ENCODE measurements at regions not wholly inside any gene's neighbourhood (a gene's known extent, or its start where the extent isn't known, plus 50 kb on each side); places are given as distances from the start of the nearest gene placed in this dataset.
"Not testable (repeated sequence)": the region's sequence is repeated elsewhere in the genome, so short reads cannot be mapped to it uniquely, and the experiment has no call there.

GRCh38 chr10:35781643-35782035 lies 139.5 kb upstream of the FZD8 start:
- Histone ChIP-seq H2AFZ (ENCODE audit: low read length) (no peak overlapping the region), H3K4me3 (ENCODE audit: low read length in 2 of 2) (no peak overlapping the region), H3K18ac (ENCODE audit: low read length) (no peak overlapping the region), H3K23ac (ENCODE audit: low read depth, low read length, poor library complexity) (no peak overlapping the region), H3K27ac (replicated peaks; ENCODE audit: low read length) (no peak overlapping the region), H3K4ac (ENCODE audit: low read length) (no peak overlapping the region), H3K4me1 (ENCODE audit: control insufficient read depth in 2 of 2, insufficient read depth in 1 of 2, low read depth in 1 of 2, low read length in 2 of 2) (peaks cover 0 to 8% of the 10 kb centered on the region in 2 donors), H3K27me3 (ENCODE audit: control insufficient read depth in 3 of 3, insufficient read depth in 3 of 3, low read depth in 1 of 3, low read length in 3 of 3) (no peaks in the 10 kb centered on the region), H3K14ac (ENCODE audit: low read length) (no peak overlapping the region), H2BK5ac (ENCODE audit: low read length) (no peak overlapping the region), H4K8ac (ENCODE audit: low read depth, low read length) (no peak overlapping the region), H4K91ac (ENCODE audit: low read depth, low read length, poor library complexity) (no peak overlapping the region), H2BK120ac (ENCODE audit: low read depth, low read length) (no peak overlapping the region), H3K79me1 (ENCODE audit: low read depth, low read length) (no peaks in the 10 kb centered on the region), H3K9ac (ENCODE audit: low read depth, low read length, poor library complexity) (no peak overlapping the region), H2BK12ac (ENCODE audit: low read length) (no peak overlapping the region), H2BK15ac (ENCODE audit: low read length) (no peak overlapping the region), H2AK5ac (ENCODE audit: low read depth, low read length) (no peak overlapping the region), H3K9me3 (replicated peaks in 1 of 2; ENCODE audit: control insufficient read depth in 2 of 2, insufficient read depth in 1 of 2, low read depth in 1 of 2, low read length in 2 of 2) (peaks cover 0 to 2% of the 10 kb centered on the region in 2 donors), H3K36me3 (replicated peaks in 1 of 2; ENCODE audit: control insufficient read depth in 2 of 2, insufficient read depth in 2 of 2, low read length in 2 of 2) (no peaks in the 10 kb centered on the region), H3K4me2 (ENCODE audit: insufficient read depth, low read length, poor library complexity, severe bottlenecking) (no peak overlapping the region)
- WGBS, 2 donors (ENCODE audit: extremely low coverage in 2 of 2, insufficient read length in 2 of 2, insufficient replicate concordance in 1 of 2), result no CpG with 5 or more reads among the region's 5 CpGs
- DNase-seq (ENCODE audit: low spot score), result no peak

- Histone ChIP-seq H3K79me1 (ENCODE audit: low read depth, low read length) (no peaks in the 10 kb centered on the region), H3K27ac (replicated peaks; ENCODE audit: low read length) (no peak overlapping the region), H3K36me3 (replicated peaks in 1 of 2; ENCODE audit: control insufficient read depth in 2 of 2, insufficient read depth in 2 of 2, low read length in 2 of 2) (no peaks in the 10 kb centered on the region), H3K4me2 (ENCODE audit: insufficient read depth, low read length, poor library complexity, severe bottlenecking) (no peak overlapping the region), H2AK5ac (ENCODE audit: low read depth, low read length) (no peak overlapping the region), H2BK5ac (ENCODE audit: low read length) (no peak overlapping the region), H2BK12ac (ENCODE audit: low read length) (no peak overlapping the region), H3K4me1 (ENCODE audit: control insufficient read depth in 2 of 2, insufficient read depth in 1 of 2, low read depth in 1 of 2, low read length in 2 of 2) (peaks cover 0 to 8% of the 10 kb centered on the region in 2 donors), H3K14ac (ENCODE audit: low read length) (no peak overlapping the region), H2AFZ (ENCODE audit: low read length) (no peak overlapping the region), H4K8ac (ENCODE audit: low read depth, low read length) (no peak overlapping the region), H3K27me3 (ENCODE audit: control insufficient read depth in 3 of 3, insufficient read depth in 3 of 3, low read depth in 1 of 3, low read length in 3 of 3) (no peaks in the 10 kb centered on the region), H2BK15ac (ENCODE audit: low read length) (no peak overlapping the region), H3K18ac (ENCODE audit: low read length) (no peak overlapping the region), H3K23ac (ENCODE audit: low read depth, low read length, poor library complexity) (no peak overlapping the region), H4K91ac (ENCODE audit: low read depth, low read length, poor library complexity) (no peak overlapping the region), H3K9me3 (replicated peaks in 1 of 2; ENCODE audit: control insufficient read depth in 2 of 2, insufficient read depth in 1 of 2, low read depth in 1 of 2, low read length in 2 of 2) (peaks cover 0 to 2% of the 10 kb centered on the region in 2 donors), H2BK120ac (ENCODE audit: low read depth, low read length) (no peak overlapping the region), H3K9ac (ENCODE audit: low read depth, low read length, poor library complexity) (no peak overlapping the region), H3K4me3 (ENCODE audit: low read length in 2 of 2) (no peak overlapping the region), H3K4ac (ENCODE audit: low read length) (no peak overlapping the region)
- DNase-seq (ENCODE audit: low spot score), result no peak
- WGBS, 2 donors (ENCODE audit: extremely low coverage in 2 of 2, insufficient read length in 2 of 2, insufficient replicate concordance in 1 of 2), result no CpG with 5 or more reads among the region's 2 CpGs
Observed at GRCh38 chr10:35780970-35781642, 139.0 kb upstream of the FZD8 start.

- Histone ChIP-seq H3K27me3 (ENCODE audit: control insufficient read depth in 3 of 3, insufficient read depth in 3 of 3, low read depth in 1 of 3, low read length in 3 of 3) (no peaks in the 10 kb centered on the region), H3K4me3 (ENCODE audit: low read length in 2 of 2) (no peak overlapping the region), H2BK5ac (ENCODE audit: low read length) (no peak overlapping the region), H3K9ac (ENCODE audit: low read depth, low read length, poor library complexity) (no peak overlapping the region), H3K4ac (ENCODE audit: low read length) (no peak overlapping the region), H3K79me1 (ENCODE audit: low read depth, low read length) (no peaks in the 10 kb centered on the region), H2AK5ac (ENCODE audit: low read depth, low read length) (no peak overlapping the region), H3K23ac (ENCODE audit: low read depth, low read length, poor library complexity) (no peak overlapping the region), H3K14ac (ENCODE audit: low read length) (no peak overlapping the region), H2BK15ac (ENCODE audit: low read length) (no peak overlapping the region), H3K4me2 (ENCODE audit: insufficient read depth, low read length, poor library complexity, severe bottlenecking) (no peak overlapping the region), H2AFZ (ENCODE audit: low read length) (no peak overlapping the region), H3K18ac (ENCODE audit: low read length) (no peak overlapping the region), H3K4me1 (ENCODE audit: control insufficient read depth in 2 of 2, insufficient read depth in 1 of 2, low read depth in 1 of 2, low read length in 2 of 2) (no peaks in the 10 kb centered on the region), H3K27ac (replicated peaks; ENCODE audit: low read length) (no peak overlapping the region), H3K9me3 (replicated peaks in 1 of 2; ENCODE audit: control insufficient read depth in 2 of 2, insufficient read depth in 1 of 2, low read depth in 1 of 2, low read length in 2 of 2) (no peaks in the 10 kb centered on the region), H2BK120ac (ENCODE audit: low read depth, low read length) (no peak overlapping the region), H3K36me3 (replicated peaks in 1 of 2; ENCODE audit: control insufficient read depth in 2 of 2, insufficient read depth in 2 of 2, low read length in 2 of 2) (no peaks in the 10 kb centered on the region), H2BK12ac (ENCODE audit: low read length) (no peak overlapping the region), H4K91ac (ENCODE audit: low read depth, low read length, poor library complexity) (no peak overlapping the region), H4K8ac (ENCODE audit: low read depth, low read length) (no peak overlapping the region)
- WGBS, 2 donors (ENCODE audit: extremely low coverage in 2 of 2, insufficient read length in 2 of 2, insufficient replicate concordance in 1 of 2), result no CpG with 5 or more reads among the region's 6 CpGs
- no peak for DNase-seq (ENCODE audit: low spot score)
Observed at GRCh38 chr10:35778306-35778705, 136.2 kb upstream of the FZD8 start.

DNA sequence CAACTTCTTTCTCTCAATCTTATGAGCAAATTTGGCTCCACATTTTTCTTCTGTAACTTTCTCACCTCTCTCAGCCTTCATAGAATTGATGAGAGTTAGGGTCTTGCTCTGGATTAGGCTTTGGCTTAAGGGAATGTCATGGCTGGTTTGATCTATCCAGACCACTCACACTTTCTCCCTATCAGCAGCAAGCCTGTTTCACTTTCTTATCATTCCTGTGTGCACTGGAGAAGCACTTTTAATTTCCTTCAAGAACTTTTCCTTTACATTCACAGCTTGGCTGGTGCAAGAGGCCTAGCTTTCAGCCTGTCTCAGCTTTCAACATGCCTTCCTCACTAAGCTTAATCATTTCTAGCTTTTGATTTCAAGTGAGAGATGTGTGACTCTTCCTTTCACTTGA lies 134.5 kb upstream of the FZD8 start:
- H3K79me1 ChIP-seq (ENCODE audit: low read depth, low read length); H2BK5ac ChIP-seq (ENCODE audit: low read length); H2BK120ac ChIP-seq (ENCODE audit: low read depth, low read length); H2BK15ac ChIP-seq (ENCODE audit: low read length); H2BK12ac ChIP-seq (ENCODE audit: low read length); H3K23ac ChIP-seq (ENCODE audit: low read depth, low read length, poor library complexity); H3K9ac ChIP-seq (ENCODE audit: low read depth, low read length, poor library complexity); H3K14ac ChIP-seq (ENCODE audit: low read length); H4K8ac ChIP-seq (ENCODE audit: low read depth, low read length); DNase-seq (ENCODE audit: low spot score); H4K91ac ChIP-seq (ENCODE audit: low read depth, low read length, poor library complexity); H3K4me3 ChIP-seq (ENCODE audit: low read length in 2 of 2); H3K4me2 ChIP-seq (ENCODE audit: insufficient read depth, low read length, poor library complexity, severe bottlenecking); H3K27ac ChIP-seq (replicated peaks; ENCODE audit: low read length); H2AK5ac ChIP-seq (ENCODE audit: low read depth, low read length); H3K27me3 ChIP-seq (ENCODE audit: control insufficient read depth in 3 of 3, insufficient read depth in 3 of 3, low read depth in 1 of 3, low read length in 3 of 3); H3K4me1 ChIP-seq (ENCODE audit: control insufficient read depth in 2 of 2, insufficient read depth in 1 of 2, low read depth in 1 of 2, low read length in 2 of 2); H3K9me3 ChIP-seq (replicated peaks in 1 of 2; ENCODE audit: control insufficient read depth in 2 of 2, insufficient read depth in 1 of 2, low read depth in 1 of 2, low read length in 2 of 2); H2AFZ ChIP-seq (ENCODE audit: low read length); H3K36me3 ChIP-seq (replicated peaks in 1 of 2; ENCODE audit: control insufficient read depth in 2 of 2, insufficient read depth in 2 of 2, low read length in 2 of 2); H3K18ac ChIP-seq (ENCODE audit: low read length); H3K4ac ChIP-seq (ENCODE audit: low read length): not testable (repeated sequence)

Data from neuronal stem cell (in vitro differentiated cells).